ENCODE measurements at regions not wholly inside any gene's neighbourhood (a gene's known extent, or its start where the extent isn't known, plus 50 kb on each side); places are given as distances from the start of the nearest gene placed in this dataset.

DNA sequence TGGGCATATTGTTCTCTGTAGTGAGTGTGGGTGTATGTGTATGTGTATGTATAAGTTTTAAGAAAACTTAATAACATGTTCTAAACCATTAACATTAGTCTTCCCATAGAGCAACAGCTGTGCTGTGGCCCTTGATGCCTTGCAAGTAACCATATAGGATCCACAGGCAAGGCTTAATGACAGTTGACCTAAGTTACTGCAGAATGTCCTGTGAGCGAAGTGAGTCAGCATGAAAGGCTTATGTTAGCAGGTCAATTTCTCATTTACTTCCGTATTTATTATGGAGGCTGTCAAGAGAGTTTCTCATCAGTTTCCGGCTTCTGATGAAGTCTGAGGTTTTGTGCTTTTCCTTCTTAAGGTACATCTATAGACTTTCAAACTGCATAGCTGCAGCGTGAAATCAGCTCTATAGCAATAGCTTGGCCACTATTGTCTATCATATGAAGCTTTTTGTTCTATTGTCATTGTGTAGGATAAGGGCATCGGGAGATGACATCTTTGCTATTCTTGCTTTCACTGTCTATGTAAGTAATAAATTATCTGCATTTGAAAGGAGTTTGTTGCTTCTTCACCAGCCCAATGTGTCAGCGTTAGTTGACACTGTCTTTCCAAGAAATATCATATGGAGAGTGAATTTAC, 1153.4 kb upstream of the AGA start:
- H3K4me3 ChIP-seq (replicated peaks; ENCODE audit: low read depth, low read length) = no peak overlapping the region
- TF ChIP-seq, protein P1, sequence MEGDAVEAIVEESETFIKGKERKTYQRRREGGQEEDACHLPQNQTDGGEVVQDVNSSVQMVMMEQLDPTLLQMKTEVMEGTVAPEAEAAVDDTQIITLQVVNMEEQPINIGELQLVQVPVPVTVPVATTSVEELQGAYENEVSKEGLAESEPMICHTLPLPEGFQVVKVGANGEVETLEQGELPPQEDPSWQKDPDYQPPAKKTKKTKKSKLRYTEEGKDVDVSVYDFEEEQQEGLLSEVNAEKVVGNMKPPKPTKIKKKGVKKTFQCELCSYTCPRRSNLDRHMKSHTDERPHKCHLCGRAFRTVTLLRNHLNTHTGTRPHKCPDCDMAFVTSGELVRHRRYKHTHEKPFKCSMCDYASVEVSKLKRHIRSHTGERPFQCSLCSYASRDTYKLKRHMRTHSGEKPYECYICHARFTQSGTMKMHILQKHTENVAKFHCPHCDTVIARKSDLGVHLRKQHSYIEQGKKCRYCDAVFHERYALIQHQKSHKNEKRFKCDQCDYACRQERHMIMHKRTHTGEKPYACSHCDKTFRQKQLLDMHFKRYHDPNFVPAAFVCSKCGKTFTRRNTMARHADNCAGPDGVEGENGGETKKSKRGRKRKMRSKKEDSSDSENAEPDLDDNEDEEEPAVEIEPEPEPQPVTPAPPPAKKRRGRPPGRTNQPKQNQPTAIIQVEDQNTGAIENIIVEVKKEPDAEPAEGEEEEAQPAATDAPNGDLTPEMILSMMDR (IDR thresholded peaks at IDR 0.05; ENCODE audit: low read depth, low read length, missing control alignments) = no peak
- no peak for DNase-seq (ENCODE audit: extremely low read depth, low read depth)

DNA sequence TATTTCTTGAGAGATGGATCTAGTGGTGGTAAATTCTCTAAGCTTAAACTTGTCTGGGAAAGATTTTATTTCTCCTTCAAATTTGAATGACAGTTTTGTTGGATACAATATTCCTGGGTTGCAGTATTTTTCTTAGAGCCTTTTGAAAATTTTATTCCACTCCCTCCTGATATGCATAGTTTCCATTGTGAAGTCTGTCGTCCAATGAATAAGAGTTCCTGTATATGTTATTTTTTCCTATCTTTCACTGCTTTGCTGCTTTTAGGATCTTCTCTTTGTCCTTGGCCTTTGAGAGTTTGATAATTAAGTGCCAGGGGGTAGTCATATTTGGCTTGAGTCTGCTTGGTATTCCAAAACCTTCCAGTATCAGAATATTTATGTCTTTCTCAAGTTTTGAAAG, 1156.4 kb upstream of the AGA start:
- no peak for DNase-seq (ENCODE audit: extremely low read depth, low read depth)
- TF ChIP-seq, protein P1 (IDR thresholded peaks at IDR 0.05; ENCODE audit: low read depth, low read length, missing control alignments) = no peak
- H3K4me3 ChIP-seq (replicated peaks; ENCODE audit: low read depth, low read length) = no peak overlapping the region

DNA sequence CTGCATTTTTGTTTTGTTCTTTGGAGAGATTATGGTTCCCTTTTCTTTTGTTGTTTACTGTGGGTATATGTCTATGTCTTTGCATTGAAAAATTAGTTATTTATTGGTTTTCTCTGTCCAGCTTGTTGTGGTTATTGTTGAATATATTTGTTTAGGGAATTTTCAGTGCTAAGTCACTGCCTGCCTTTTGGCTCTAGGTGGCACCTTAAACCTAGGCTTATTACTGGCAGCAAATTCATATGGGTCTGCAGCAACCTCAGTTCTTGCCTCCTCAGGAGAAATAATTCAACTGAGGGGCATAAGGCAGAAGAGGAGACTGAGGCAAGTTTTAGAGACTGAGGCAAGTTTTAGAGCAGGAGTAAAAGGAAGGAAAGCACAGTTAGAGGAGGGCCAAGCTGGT, 1157.3 kb upstream of the AGA start:
- TF ChIP-seq, protein P1 (IDR thresholded peaks at IDR 0.05; ENCODE audit: low read depth, low read length, missing control alignments) = no peak
- no peak overlapping the region for H3K4me3 ChIP-seq (replicated peaks; ENCODE audit: low read depth, low read length)
- DNase-seq (ENCODE audit: extremely low read depth, low read depth) = no peak

DNA sequence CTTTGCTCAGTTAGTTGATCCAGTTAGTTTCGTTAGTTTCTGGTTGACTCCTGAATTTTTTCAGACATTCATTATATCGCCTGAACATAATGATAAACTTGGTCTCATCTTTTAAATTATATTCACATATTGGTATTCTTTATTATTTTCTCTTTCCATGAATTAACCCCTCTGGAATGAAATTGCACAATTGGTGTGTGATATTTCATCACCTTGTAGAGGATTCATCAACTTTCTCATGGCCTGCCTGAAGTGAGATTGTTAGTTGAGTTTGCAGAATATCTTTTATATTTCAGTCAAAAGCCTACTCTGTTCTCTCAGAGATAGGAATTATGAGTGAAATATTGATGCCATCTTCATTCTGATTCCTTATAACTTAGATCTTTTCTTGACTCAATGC, 1160.6 kb upstream of the AGA start:
- no peak for DNase-seq (ENCODE audit: extremely low read depth, low read depth)

DNA sequence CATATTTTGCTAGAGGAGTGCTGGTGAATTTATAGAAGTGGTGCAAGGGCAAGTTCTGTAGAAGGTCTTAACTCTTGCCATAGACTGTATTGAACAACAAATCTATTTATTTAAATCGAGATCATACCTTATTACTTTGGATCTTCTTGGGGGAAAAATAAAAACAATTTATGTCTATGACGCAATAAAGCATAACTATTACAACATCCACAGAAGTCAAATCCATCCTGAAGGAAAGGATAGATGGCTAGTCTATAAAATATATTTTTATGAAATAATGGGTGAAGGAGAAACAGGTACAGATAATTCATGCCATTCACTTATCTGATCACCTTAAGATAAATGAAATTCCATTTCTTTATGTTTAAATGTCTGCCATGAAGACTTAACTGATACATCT, 1168.8 kb upstream of the AGA start:
- DNase-seq (ENCODE audit: extremely low read depth, low read depth) = no peak
- no peak overlapping the region for H3K4me3 ChIP-seq (replicated peaks; ENCODE audit: low read depth, low read length)
- TF ChIP-seq, protein P1 (IDR thresholded peaks at IDR 0.05; ENCODE audit: low read depth, low read length, missing control alignments) = no peak

More for the DNA sequence above, 1160.6 kb upstream of the AGA start:
- TF ChIP-seq, protein P1 (IDR thresholded peaks at IDR 0.05; ENCODE audit: low read depth, low read length, missing control alignments) = no peak
- H3K4me3 ChIP-seq (replicated peaks; ENCODE audit: low read depth, low read length) = no peak overlapping the region

DNA sequence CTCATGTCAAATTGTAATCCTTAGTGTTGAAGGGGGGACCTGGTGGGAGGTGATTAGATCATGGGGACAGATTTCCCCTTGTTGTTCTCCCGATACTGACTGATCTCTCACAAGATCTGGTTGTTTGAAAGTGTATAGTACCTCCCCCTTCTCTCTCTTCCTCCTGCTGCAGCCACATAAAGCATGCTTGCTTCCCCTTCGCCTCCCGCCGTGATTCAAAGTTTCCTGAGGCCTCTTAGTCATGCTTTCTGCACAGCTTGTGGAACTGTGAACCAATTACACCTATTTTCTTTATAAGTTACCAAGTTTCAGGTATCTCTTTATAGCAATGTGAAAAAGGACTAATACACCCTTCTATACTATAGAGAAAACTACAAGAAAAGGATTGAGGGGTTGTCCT, 1170.5 kb upstream of the AGA start:
- TF ChIP-seq, protein P1 (IDR thresholded peaks at IDR 0.05; ENCODE audit: low read depth, low read length, missing control alignments) = no peak
- DNase-seq (ENCODE audit: extremely low read depth, low read depth) = no peak
- no peak overlapping the region for H3K4me3 ChIP-seq (replicated peaks; ENCODE audit: low read depth, low read length)

DNA sequence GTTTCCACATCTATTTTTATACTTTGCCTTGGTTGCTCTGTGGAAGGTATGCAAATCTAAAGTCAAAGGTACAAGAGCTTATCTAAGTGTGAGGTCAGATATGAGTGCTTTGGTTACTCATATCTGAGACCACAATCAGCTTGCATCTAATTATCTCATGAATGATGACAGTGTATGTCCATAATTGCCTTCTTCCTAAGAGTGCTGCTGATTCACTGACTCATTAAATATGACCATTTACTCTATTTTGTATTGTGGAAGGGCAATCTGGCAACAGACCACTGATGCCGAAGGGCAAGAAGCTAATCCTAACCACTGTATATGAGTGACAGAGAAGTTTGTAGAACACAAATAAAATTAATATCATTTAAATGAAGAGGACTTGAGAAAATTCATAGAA, 1190.2 kb upstream of the AGA start:
- no peak overlapping the region for H3K4me3 ChIP-seq (replicated peaks; ENCODE audit: low read depth, low read length)
- TF ChIP-seq, protein P1 (IDR thresholded peaks at IDR 0.05; ENCODE audit: low read depth, low read length, missing control alignments) = no peak
- no peak for DNase-seq (ENCODE audit: extremely low read depth, low read depth)

Measured in HFF-Myc (cell line).